ENCODE measurements at regions not wholly inside any gene's neighbourhood (a gene's known extent, or its start where the extent isn't known, plus 50 kb on each side); places are given as distances from the start of the nearest gene placed in this dataset.

- Histone ChIP-seq H3K27ac (ENCODE audit: low read depth, low read length, severe bottlenecking) (no peak overlapping the region), H3K9me3 (ENCODE audit: control insufficient read depth, low read length) (peaks cover 8% of the 10 kb centered on the region), H3K36me3 (ENCODE audit: control insufficient read depth, insufficient read depth, low read length) (no peaks in the 10 kb centered on the region), H3K4me1 (ENCODE audit: control insufficient read depth, insufficient read depth, low read length, poor library complexity, severe bottlenecking) (no peaks in the 10 kb centered on the region), H3K4me3 (ENCODE audit: extremely low read depth, insufficient read depth, low read length, poor library complexity, severe bottlenecking) (no peak overlapping the region)
- 83 to 93% methylated on average over 1 to 2 of the region's 2 CpGs for WGBS, 2 experiments (ENCODE audit: insufficient coverage in 2 of 2)
These were observed 264.9 kb upstream of the TNC start for GRCh38 chr9:115382865-115383264.

GRCh38 chr9:115385383-115386122 lies 267.6 kb upstream of the TNC start:
- Histone ChIP-seq H3K4me3 (ENCODE audit: extremely low read depth, insufficient read depth, low read length, poor library complexity, severe bottlenecking) (no peak overlapping the region), H3K9me3 (ENCODE audit: control insufficient read depth, low read length) (peaks cover 8% of the 10 kb centered on the region), H3K27ac (ENCODE audit: low read depth, low read length, severe bottlenecking) (no peak overlapping the region), H3K4me1 (ENCODE audit: control insufficient read depth, insufficient read depth, low read length, poor library complexity, severe bottlenecking) (no peaks in the 10 kb centered on the region), H3K36me3 (ENCODE audit: control insufficient read depth, insufficient read depth, low read length) (no peaks in the 10 kb centered on the region)
- WGBS, 2 experiments (ENCODE audit: insufficient coverage in 2 of 2), result 94 to 96% methylated on average over 6 to 10 of the region's 18 CpGs

- peaks cover 8% of the 10 kb centered on the region for H3K9me3 ChIP-seq (ENCODE audit: control insufficient read depth, low read length)
- H3K4me1 ChIP-seq (ENCODE audit: control insufficient read depth, insufficient read depth, low read length, poor library complexity, severe bottlenecking), result no peaks in the 10 kb centered on the region
- H3K36me3 ChIP-seq (ENCODE audit: control insufficient read depth, insufficient read depth, low read length), result no peaks in the 10 kb centered on the region
- no peak overlapping the region for H3K4me3 ChIP-seq (ENCODE audit: extremely low read depth, insufficient read depth, low read length, poor library complexity, severe bottlenecking)
- no peak overlapping the region for H3K27ac ChIP-seq (ENCODE audit: low read depth, low read length, severe bottlenecking)
- WGBS, 2 experiments (ENCODE audit: insufficient coverage in 2 of 2), result no CpG with 5 or more reads among the region's 2 CpGs
These were observed 269.2 kb upstream of the TNC start for GRCh38 chr9:115386963-115387770.

- Histone ChIP-seq H3K27ac (ENCODE audit: low read depth, low read length, severe bottlenecking) (no peak overlapping the region), H3K4me3 (ENCODE audit: extremely low read depth, insufficient read depth, low read length, poor library complexity, severe bottlenecking) (no peak overlapping the region), H3K9me3 (ENCODE audit: control insufficient read depth, low read length) (no peaks in the 10 kb centered on the region), H3K36me3 (ENCODE audit: control insufficient read depth, insufficient read depth, low read length) (no peaks in the 10 kb centered on the region), H3K4me1 (ENCODE audit: control insufficient read depth, insufficient read depth, low read length, poor library complexity, severe bottlenecking) (peaks cover 11% of the 10 kb centered on the region)
- WGBS, 2 experiments (ENCODE audit: insufficient coverage in 2 of 2), result 100% methylated on average over 3 of the region's 4 CpGs
These were observed 273.3 kb upstream of the TNC start for GRCh38 chr9:115391168-115391825.

- 90% methylated on average over 3 to 5 of the region's 7 CpGs for whole genome bisulfite sequencing, 2 experiments (ENCODE audit: insufficient coverage in 2 of 2)
- H3K4me1 ChIP-seq (ENCODE audit: control insufficient read depth, insufficient read depth, low read length, poor library complexity, severe bottlenecking), result peaks cover 11% of the 10 kb centered on the region
- H3K9me3 ChIP-seq (ENCODE audit: control insufficient read depth, low read length), result no peaks in the 10 kb centered on the region
- H3K4me3 ChIP-seq (ENCODE audit: extremely low read depth, insufficient read depth, low read length, poor library complexity, severe bottlenecking), result no peak overlapping the region
- H3K27ac ChIP-seq (ENCODE audit: low read depth, low read length, severe bottlenecking), result no peak overlapping the region
- H3K36me3 ChIP-seq (ENCODE audit: control insufficient read depth, insufficient read depth, low read length), result no peaks in the 10 kb centered on the region
These were observed 276.2 kb upstream of the TNC start for GRCh38 chr9:115393976-115394775.

- no peak overlapping the region for H3K4me3 ChIP-seq (ENCODE audit: extremely low read depth, insufficient read depth, low read length, poor library complexity, severe bottlenecking)
- H3K9me3 ChIP-seq (ENCODE audit: control insufficient read depth, low read length), result no peaks in the 10 kb centered on the region
- no peaks in the 10 kb centered on the region for H3K36me3 ChIP-seq (ENCODE audit: control insufficient read depth, insufficient read depth, low read length)
- 100% methylated on average over 1 of the region's 1 CpG; no CpG with 5 or more reads in 1 of the 2 experiments for WGBS, 2 experiments (ENCODE audit: insufficient coverage in 2 of 2)
- H3K27ac ChIP-seq (ENCODE audit: low read depth, low read length, severe bottlenecking), result no peak overlapping the region
- H3K4me1 ChIP-seq (ENCODE audit: control insufficient read depth, insufficient read depth, low read length, poor library complexity, severe bottlenecking), result peaks cover 11% of the 10 kb centered on the region
These were observed 277.6 kb upstream of the TNC start for GRCh38 chr9:115395511-115396021.

- H3K4me3 ChIP-seq (ENCODE audit: extremely low read depth, insufficient read depth, low read length, poor library complexity, severe bottlenecking), result no peak overlapping the region
- no peaks in the 10 kb centered on the region for H3K9me3 ChIP-seq (ENCODE audit: control insufficient read depth, low read length)
- H3K4me1 ChIP-seq (ENCODE audit: control insufficient read depth, insufficient read depth, low read length, poor library complexity, severe bottlenecking), result peaks cover 14% of the 10 kb centered on the region
- H3K27ac ChIP-seq (ENCODE audit: low read depth, low read length, severe bottlenecking), result peak overlapping the region; percentile 5
- no peaks in the 10 kb centered on the region for H3K36me3 ChIP-seq (ENCODE audit: control insufficient read depth, insufficient read depth, low read length)
These were observed 278.1 kb upstream of the TNC start for GRCh38 chr9:115396071-115396529.

- 91 to 93% methylated on average over 2 to 3 of the region's 4 CpGs for whole genome bisulfite sequencing, 2 experiments (ENCODE audit: insufficient coverage in 2 of 2)
- H3K4me1 ChIP-seq (ENCODE audit: control insufficient read depth, insufficient read depth, low read length, poor library complexity, severe bottlenecking), result peaks cover 14% of the 10 kb centered on the region
- H3K27ac ChIP-seq (ENCODE audit: low read depth, low read length, severe bottlenecking), result no peak overlapping the region
- no peaks in the 10 kb centered on the region for H3K36me3 ChIP-seq (ENCODE audit: control insufficient read depth, insufficient read depth, low read length)
- no peak overlapping the region for H3K4me3 ChIP-seq (ENCODE audit: extremely low read depth, insufficient read depth, low read length, poor library complexity, severe bottlenecking)
- H3K9me3 ChIP-seq (ENCODE audit: control insufficient read depth, low read length), result no peaks in the 10 kb centered on the region
These were observed 279.8 kb upstream of the TNC start for GRCh38 chr9:115397591-115398312.

GRCh38 chr9:115398313-115398650 lies 280.3 kb upstream of the TNC start:
- Histone ChIP-seq H3K36me3 (ENCODE audit: control insufficient read depth, insufficient read depth, low read length) (no peaks in the 10 kb centered on the region), H3K4me1 (ENCODE audit: control insufficient read depth, insufficient read depth, low read length, poor library complexity, severe bottlenecking) (peaks cover 14% of the 10 kb centered on the region), H3K9me3 (ENCODE audit: control insufficient read depth, low read length) (no peaks in the 10 kb centered on the region), H3K27ac (ENCODE audit: low read depth, low read length, severe bottlenecking) (no peak overlapping the region), H3K4me3 (ENCODE audit: extremely low read depth, insufficient read depth, low read length, poor library complexity, severe bottlenecking) (no peak overlapping the region)
- 94 to 100% methylated on average over 2 of the region's 3 CpGs for WGBS, 2 experiments (ENCODE audit: insufficient coverage in 2 of 2)

GRCh38 chr9:115398996-115399395 lies 281.0 kb upstream of the TNC start:
- no peak overlapping the region for H3K27ac ChIP-seq (ENCODE audit: low read depth, low read length, severe bottlenecking)
- WGBS, 2 experiments (ENCODE audit: insufficient coverage in 2 of 2), result no CpG with 5 or more reads among the region's 1 CpG
- peaks cover 14% of the 10 kb centered on the region for H3K4me1 ChIP-seq (ENCODE audit: control insufficient read depth, insufficient read depth, low read length, poor library complexity, severe bottlenecking)

More at GRCh38 chr9:115398996-115399395, 281.0 kb upstream of the TNC start:
- no peaks in the 10 kb centered on the region for H3K9me3 ChIP-seq (ENCODE audit: control insufficient read depth, low read length)
- H3K4me3 ChIP-seq (ENCODE audit: extremely low read depth, insufficient read depth, low read length, poor library complexity, severe bottlenecking), result no peak overlapping the region
- no peaks in the 10 kb centered on the region for H3K36me3 ChIP-seq (ENCODE audit: control insufficient read depth, insufficient read depth, low read length)

Measured in mesodermal cell (in vitro differentiated cells).